Neural progenitor cell (in vitro differentiated cells): ENCODE measurements at regions not wholly inside any gene's neighbourhood (a gene's known extent, or its start where the extent isn't known, plus 50 kb on each side); places are given as distances from the start of the nearest gene placed in this dataset.

Experiments
- CTCF ChIP-seq: fragments of 200-600 bp; sonication (generic); IDR thresholded peaks from 2 replicates; pipeline ENCODE4 v1.5.1; 2017; ENCODE audit warnings: antibody characterized with exemption, mild to moderate bottlenecking
- EZH2 ChIP-seq: fragments of 200-600 bp; sonication (generic); IDR thresholded peaks from 2 replicates; pipeline ENCODE4 v1.6.1; 2017; ENCODE audit warnings: antibody characterized with exemption, mild to moderate bottlenecking, moderate library complexity
- EZH2phosphoT487 ChIP-seq: fragments of 200-600 bp; sonication (generic); IDR thresholded peaks from 2 replicates; pipeline ENCODE4 v1.6.1; 2017; ENCODE audit warnings: antibody characterized with exemption

GRCh38 chr17:62121025-62121730, 56.1 kb upstream of the MED13 start:
- TF ChIP-seq EZH2: no peak
- TF ChIP-seq EZH2phosphoT487: no peak
- TF ChIP-seq CTCF: no peak
